HG02798 (cell line): ENCODE measurements at regions not wholly inside any gene's neighbourhood (a gene's known extent, or its start where the extent isn't known, plus 50 kb on each side); places are given as distances from the start of the nearest gene placed in this dataset.
"Not testable (repeated sequence)": the region's sequence is repeated elsewhere in the genome, so short reads cannot be mapped to it uniquely, and the experiment has no call there.

Source experiments
- ATAC-seq: cut with Tn5 transposase; IDR thresholded peaks from one replicate; pipeline ENCODE4 v1.9.1; 2021; ENCODE audit warnings: mild to moderate bottlenecking; ENCODE audit not compliant: unreplicated experiment, poor library complexity

GRCh38 chr3:153767601-153768560 is 353.3 kb upstream of the ARHGEF26 start:
- peak; percentile 21 for ATAC-seq

- ATAC-seq: peak; percentile 95
Measured at GRCh38 chr3:153768561-153769469, 352.4 kb upstream of the ARHGEF26 start.

DNA sequence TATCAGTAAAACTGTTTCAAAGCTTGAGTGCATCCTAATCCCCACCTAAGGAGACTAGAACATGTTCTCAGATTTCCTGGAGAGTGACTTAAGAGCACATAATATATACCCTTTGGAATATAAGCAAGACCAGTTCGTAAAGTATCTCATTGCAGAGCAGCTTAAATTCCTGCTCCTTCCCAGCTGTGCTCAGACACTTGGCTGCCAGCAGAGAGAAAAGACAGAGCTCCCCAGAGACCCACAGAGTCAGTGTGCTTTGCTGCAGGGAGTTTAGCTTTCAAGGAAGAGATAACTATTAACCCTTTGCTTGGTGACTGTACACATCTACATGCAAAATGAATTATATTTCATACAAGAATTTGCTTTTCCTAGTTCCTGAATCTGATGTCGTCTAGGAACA is 338.1 kb upstream of the ARHGEF26 start:
- no peak for ATAC-seq

- no peak for ATAC-seq
Measured at GRCh38 chr3:153783741-153784480, 337.3 kb upstream of the ARHGEF26 start.

- no peak for ATAC-seq
Measured at GRCh38 chr3:153785901-153786300, 335.3 kb upstream of the ARHGEF26 start.

- no peak for ATAC-seq
Measured at GRCh38 chr3:153789380-153789779, 331.8 kb upstream of the ARHGEF26 start.

DNA sequence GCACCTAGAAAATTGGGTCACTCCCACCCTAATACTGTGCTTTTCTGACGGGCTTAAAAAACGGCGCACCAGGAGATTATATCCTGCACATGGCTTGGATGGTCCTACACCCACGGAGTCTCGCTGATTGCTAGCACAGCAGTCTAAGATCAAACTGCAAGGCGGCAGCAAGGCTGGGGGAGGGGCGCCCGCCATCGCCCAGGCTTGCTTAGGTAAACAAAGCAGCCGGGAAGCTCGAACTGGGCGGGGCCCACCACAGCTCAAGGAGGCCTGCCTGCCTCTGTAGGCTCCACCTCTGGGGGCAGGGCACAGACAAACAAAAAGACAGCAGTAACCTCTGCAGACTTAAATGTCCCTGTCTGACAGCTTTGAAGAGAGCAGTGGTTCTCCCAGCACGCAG is 324.1 kb upstream of the ARHGEF26 start:
- not testable (repeated sequence) for ATAC-seq

- no peak for ATAC-seq
Measured at GRCh38 chr3:153809097-153809496, 312.1 kb upstream of the ARHGEF26 start.

DNA sequence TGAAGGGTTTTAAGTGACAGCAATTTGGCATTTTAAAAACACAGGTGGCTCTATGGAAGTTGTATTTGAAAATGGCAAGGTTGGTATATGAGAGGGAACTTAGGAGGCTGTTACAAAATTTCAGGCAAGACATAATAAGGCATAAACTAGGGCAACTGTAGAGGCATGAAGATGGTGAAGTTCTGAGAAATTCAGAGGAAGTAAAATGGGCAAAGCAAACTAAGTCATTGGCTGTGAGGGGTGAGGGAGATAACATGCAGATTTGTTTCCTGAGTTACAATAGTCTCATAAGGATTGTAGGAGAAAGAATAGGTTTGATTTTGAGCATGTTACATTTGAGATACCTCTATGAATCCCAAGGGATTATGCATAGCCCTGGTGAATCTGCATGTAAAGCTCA is 302.9 kb upstream of the ARHGEF26 start:
- ATAC-seq: no peak

DNA sequence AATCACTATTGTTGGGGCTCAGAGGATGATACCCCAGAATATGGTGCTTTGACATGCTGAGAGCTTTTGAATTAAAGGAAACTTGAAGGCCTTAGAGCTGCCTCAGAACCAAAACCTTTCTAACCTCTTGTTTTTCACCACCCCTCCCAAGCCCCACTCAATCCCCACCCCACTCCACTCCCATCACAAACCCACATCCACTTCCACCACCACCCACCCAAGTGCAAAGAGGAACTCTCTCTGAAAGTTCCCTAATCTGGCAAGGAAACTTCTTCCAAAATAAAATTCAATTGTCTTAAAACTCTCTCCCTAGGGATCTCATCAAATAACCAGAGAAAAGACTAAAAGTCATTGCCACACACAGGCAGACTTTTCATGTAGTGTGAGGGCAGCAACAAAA is 301.2 kb upstream of the ARHGEF26 start:
- no peak for ATAC-seq

GRCh38 chr3:153828346-153828745 is 292.8 kb upstream of the ARHGEF26 start:
- ATAC-seq: not testable (repeated sequence)

DNA sequence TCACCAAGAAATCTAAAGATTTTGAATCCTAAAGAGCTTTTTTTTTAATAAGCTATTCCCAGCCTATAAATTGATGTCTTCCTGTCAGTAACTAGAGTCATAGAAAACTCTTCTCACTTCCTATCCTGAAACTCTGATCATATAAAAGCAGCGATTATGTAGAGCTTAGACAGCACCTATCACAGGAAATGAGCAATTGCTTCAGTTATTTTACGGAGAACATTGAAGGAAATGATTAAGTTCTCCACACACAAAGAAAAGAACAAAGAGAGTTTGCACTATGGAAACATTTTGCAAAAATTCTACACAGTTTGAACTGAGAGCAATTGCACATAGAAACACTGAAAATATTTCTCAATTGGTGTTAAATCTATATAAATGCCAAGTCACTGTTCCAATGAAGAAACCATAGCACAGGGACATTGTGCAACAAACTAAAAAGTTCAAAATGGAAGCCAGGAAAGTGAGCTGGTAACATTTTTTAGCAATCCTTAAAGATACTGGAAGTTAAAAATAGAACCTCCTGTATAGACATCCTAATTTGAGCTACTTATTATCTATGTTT is 291.5 kb upstream of the ARHGEF26 start:
- no peak for ATAC-seq

DNA sequence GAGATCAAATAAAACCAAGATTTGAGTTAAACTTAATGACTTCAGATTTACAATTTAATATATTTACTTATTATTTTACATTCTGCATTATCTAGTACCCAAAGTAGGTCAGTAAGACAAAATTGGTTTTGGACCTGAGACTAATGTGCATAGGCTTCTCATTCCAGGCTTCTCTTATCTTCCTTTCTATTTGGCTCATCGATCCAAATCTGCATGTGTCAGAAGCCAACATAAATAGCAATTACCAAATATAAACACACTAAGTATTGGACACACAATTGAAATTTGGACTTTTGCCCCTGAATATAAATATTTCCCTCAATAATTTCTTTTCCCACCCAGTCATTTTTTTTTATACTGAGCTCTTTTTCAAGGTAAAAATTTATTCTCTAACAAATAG is 290.6 kb upstream of the ARHGEF26 start:
- ATAC-seq: no peak

DNA sequence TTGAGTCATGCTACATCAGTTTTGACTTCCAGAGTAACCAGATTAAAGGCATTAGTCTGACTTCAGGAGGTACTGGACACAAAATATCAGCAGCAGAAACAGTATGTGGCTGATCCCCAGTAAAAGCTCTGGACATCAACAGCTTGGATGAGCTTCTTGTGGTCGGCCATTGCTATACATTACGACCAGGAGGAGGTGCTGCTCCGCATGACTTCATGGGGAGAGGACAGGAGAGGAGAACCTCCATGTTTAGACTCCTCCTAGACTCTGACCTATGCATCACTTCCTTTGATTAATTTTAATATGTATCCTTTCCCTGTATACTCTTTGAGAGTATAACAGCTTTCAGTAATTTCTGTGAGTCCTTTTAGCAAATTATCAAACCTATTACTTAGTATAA is 285.6 kb upstream of the ARHGEF26 start:
- ATAC-seq: peak; percentile 63

- no peak for ATAC-seq
Measured at GRCh38 chr3:153840487-153840886, 280.7 kb upstream of the ARHGEF26 start.

DNA sequence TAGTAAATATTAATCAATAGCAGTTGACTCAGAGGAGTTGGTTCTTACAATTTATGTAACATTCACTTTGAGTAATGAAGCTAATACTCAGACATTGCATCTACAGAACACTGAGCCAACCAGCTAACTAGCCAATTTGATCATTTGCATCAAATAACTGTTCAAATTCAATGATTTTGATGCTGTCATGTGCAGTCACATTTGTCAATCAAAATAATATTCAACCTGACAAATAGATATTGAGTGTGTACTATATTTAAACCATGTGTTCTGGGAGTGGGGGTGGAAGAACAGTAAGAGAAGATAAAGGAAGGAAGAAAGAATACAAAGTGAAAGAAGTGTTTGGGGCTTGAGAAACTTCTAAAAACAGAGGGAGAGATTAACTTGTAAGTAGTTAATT is 277.2 kb upstream of the ARHGEF26 start:
- no peak for ATAC-seq

DNA sequence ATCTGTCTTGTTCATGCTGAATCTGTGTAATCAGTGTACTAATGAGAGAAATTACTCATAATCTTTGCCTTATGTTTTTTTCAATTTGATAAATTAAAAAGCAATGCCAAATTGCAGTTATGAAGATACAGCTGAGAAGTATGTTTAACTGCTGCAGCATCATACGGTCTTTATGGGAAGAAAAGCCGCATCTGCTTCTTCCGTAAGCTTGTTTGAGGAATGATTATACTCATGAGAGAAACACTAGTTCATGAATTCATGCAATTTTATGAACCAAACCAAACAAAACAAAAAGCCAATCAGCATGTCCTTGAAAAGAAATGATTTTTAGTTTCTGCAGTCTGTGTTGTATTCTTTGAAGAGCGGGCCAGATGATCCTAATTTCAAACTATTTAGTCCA is 275.9 kb upstream of the ARHGEF26 start:
- ATAC-seq: no peak

- no peak for ATAC-seq
Measured at GRCh38 chr3:153848702-153849101, 272.5 kb upstream of the ARHGEF26 start.

DNA sequence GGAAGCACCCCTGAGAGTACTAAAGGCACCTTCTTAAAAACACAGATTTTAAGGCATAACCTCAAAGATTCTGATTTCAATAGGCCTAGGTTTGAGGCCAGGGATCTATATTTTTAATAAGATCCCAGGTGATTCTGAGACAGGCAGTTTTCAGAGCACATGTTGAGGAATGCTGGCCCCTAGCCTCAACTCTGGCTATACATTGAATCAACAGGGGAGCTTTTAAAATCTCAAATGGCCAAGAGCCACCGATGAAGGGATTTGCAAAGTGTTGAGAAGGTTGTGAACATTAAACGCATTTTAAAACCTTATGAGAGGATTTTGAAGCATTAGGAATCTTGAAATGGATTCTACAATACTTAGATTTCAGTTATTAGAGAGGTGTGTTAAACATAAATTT is 268.8 kb upstream of the ARHGEF26 start:
- ATAC-seq: no peak

DNA sequence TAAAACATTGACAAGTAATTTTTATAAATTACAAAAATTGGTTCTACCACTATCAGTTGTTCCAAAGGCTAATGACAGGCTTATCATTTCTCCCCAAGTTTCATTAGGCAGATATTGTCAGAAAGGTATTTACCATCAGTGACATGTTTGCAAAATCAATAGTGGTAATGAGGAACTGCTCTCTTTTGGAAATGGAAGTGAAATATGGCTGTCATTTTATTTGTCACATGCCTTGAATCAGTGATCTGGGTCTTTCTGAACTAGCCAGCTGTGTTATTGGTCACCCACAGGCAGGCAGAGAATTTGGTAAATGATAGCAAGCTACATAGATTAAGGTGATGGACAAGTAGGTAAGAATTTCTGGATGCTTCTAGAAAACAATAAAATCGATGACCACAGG is 268.0 kb upstream of the ARHGEF26 start:
- no peak for ATAC-seq
